Loucy (cell line): ENCODE measurements at regions not wholly inside any gene's neighbourhood (a gene's known extent, or its start where the extent isn't known, plus 50 kb on each side); places are given as distances from the start of the nearest gene placed in this dataset.

Source experiments
- H2AFZ ChIP-seq: fragments of 200-600 bp; sonication (generic); 2 replicates; pipeline ENCODE4 v1.6.0; 2016; ENCODE audit warnings: antibody characterized with exemption, mild to moderate bottlenecking, low read length, moderate library complexity
- H3F3A ChIP-seq: fragments of 200-600 bp; 2 replicates; pipeline ENCODE4 v1.6.0; 2016; ENCODE audit warnings: antibody characterized with exemption, low read depth, mild to moderate bottlenecking
- H3K27me3 ChIP-seq: fragments of 200-600 bp; sonication (generic); 2 replicates; pipeline ENCODE4 v1.6.1; 2014; ENCODE audit warnings: low read length, mild to moderate bottlenecking; ENCODE audit not compliant: insufficient read depth, poor library complexity, severe bottlenecking
- H3K36me3 ChIP-seq: fragments of 200-600 bp; sonication (generic); 2 replicates; pipeline ENCODE4 v1.6.1; 2016; ENCODE audit warnings: low read length; ENCODE audit not compliant: insufficient read depth
- H3K4me1 ChIP-seq: fragments of 200-600 bp; sonication (generic); 2 replicates; pipeline ENCODE4 v1.5.1; 2014; ENCODE audit warnings: low read length, mild to moderate bottlenecking; ENCODE audit not compliant: insufficient read depth, poor library complexity, severe bottlenecking
- H3K4me2 ChIP-seq: fragments of 200-600 bp; sonication (generic); 2 replicates; pipeline ENCODE4 v1.6.0; 2014; ENCODE audit warnings: antibody characterized with exemption, low read length, low read depth, mild to moderate bottlenecking; ENCODE audit not compliant: poor library complexity, severe bottlenecking
- H3K4me3 ChIP-seq: fragments of 200-600 bp; sonication (generic); 2 replicates; pipeline ENCODE4 v1.5.1; 2014; ENCODE audit warnings: low read length, mild to moderate bottlenecking, mixed read lengths; ENCODE audit not compliant: poor library complexity, severe bottlenecking
- H3K79me2 ChIP-seq: fragments of 200-600 bp; sonication (generic); 2 replicates; pipeline ENCODE4 v1.6.1; 2014; ENCODE audit warnings: low read length; ENCODE audit not compliant: insufficient read depth
- H3K9ac ChIP-seq: fragments of 200-600 bp; sonication (generic); 2 replicates; pipeline ENCODE4 v1.6.0; 2014; ENCODE audit warnings: mild to moderate bottlenecking, low read depth, low read length, moderate library complexity; ENCODE audit not compliant: poor library complexity, severe bottlenecking
- H3K9me2 ChIP-seq: fragments of 200-600 bp; sonication (generic); replicated peaks from 2 replicates; pipeline ENCODE4 v1.6.1; 2016; ENCODE audit warnings: low read depth, low read length, mixed read lengths
- H3K9me3 ChIP-seq: fragments of 200-600 bp; sonication (generic); 2 replicates; pipeline ENCODE4 v1.6.1; 2014; ENCODE audit warnings: mild to moderate bottlenecking, antibody characterized with exemption, low read length, low read depth; ENCODE audit not compliant: insufficient read depth
- H4K20me1 ChIP-seq: fragments of 200-600 bp; sonication (generic); 2 replicates; pipeline ENCODE4 v1.6.0; 2014; ENCODE audit warnings: antibody characterized with exemption, low read length, mild to moderate bottlenecking; ENCODE audit not compliant: insufficient read depth, poor library complexity, severe bottlenecking
- CTCF ChIP-seq: fragments of 200-600 bp; sonication (generic); conservative IDR thresholded peaks from 2 replicates; pipeline ENCODE4 v1.5.1; 2014; ENCODE audit warnings: mild to moderate bottlenecking, antibody characterized with exemption, low read length
- EZH2phosphoT487 ChIP-seq: fragments of 200-600 bp; IDR thresholded peaks from 2 replicates; pipeline ENCODE4 v1.6.1; 2018; ENCODE audit warnings: antibody characterized with exemption, mild to moderate bottlenecking, moderate library complexity, borderline replicate concordance

GRCh38 chr18:7169601-7170000 lies 52.0 kb upstream of the LAMA1 start:
- H3K4me1 ChIP-seq, result no peaks in the 10 kb centered on the region
- H3K9me2 ChIP-seq, result no peaks in the 10 kb centered on the region
- no peak overlapping the region for H3K9ac ChIP-seq
- no peaks in the 10 kb centered on the region for H3K79me2 ChIP-seq
- TF ChIP-seq CTCF (no peak), EZH2phosphoT487 (no peak)
- no peaks in the 10 kb centered on the region for H3K36me3 ChIP-seq
- H3K27me3 ChIP-seq, result no peaks in the 10 kb centered on the region
- H3K9me3 ChIP-seq, result no peaks in the 10 kb centered on the region; the same call in 1 of the 2 replicates
- no peak overlapping the region for H3K4me2 ChIP-seq
- H3K4me3 ChIP-seq, result no peak overlapping the region
- H4K20me1 ChIP-seq, result no peaks in the 10 kb centered on the region
- H2AFZ ChIP-seq, result no peak overlapping the region
- H3F3A ChIP-seq, result no peaks in the 10 kb centered on the region

GRCh38 chr18:7168408-7168807 lies 50.8 kb upstream of the LAMA1 start:
- no peaks in the 10 kb centered on the region for H3K27me3 ChIP-seq
- no peaks in the 10 kb centered on the region for H4K20me1 ChIP-seq
- TF ChIP-seq EZH2phosphoT487 (no peak), CTCF (no peak)
- no peaks in the 10 kb centered on the region for H3K79me2 ChIP-seq
- no peaks in the 10 kb centered on the region for H3F3A ChIP-seq
- no peak overlapping the region for H3K4me3 ChIP-seq
- no peaks in the 10 kb centered on the region for H3K9me2 ChIP-seq
- no peak overlapping the region for H2AFZ ChIP-seq
- H3K4me1 ChIP-seq, result no peaks in the 10 kb centered on the region
- peaks cover 3% of the 10 kb centered on the region; the same call in 1 of the 2 replicates for H3K9me3 ChIP-seq
- H3K36me3 ChIP-seq, result no peaks in the 10 kb centered on the region
- H3K9ac ChIP-seq, result no peak overlapping the region
- no peak overlapping the region for H3K4me2 ChIP-seq
